ENCODE measurements at regions not wholly inside any gene's neighbourhood (a gene's known extent, or its start where the extent isn't known, plus 50 kb on each side); places are given as distances from the start of the nearest gene placed in this dataset.

DNA sequence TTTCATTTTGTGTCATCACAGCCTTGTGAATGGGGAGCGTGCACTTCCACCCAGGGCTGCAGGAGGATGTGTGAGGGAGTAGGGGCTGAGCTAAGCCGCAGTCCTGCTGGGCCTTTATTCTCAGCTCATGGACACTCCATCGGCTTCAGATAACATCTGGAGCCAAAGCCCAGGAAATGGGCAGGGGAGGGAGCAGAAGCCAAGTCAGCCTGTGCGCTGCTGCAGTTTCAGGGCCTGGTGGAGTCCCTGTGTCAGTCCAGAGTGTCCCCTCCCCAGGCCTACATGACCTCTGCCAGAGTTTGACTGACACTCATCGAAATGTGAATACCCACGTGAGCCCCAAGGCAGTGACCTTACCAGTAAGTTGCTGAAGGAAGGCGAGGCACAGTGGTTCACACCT is 242.2 kb downstream of the LOXHD1 start:
- Mint-ChIP-seq H3K27ac (ENCODE audit: unreplicated experiment) (no peak overlapping the region), H3K36me3 (ENCODE audit: insufficient read depth, unreplicated experiment) (no peaks in the 10 kb centered on the region), H3K4me1 (ENCODE audit: low read depth, unreplicated experiment) (no peaks in the 10 kb centered on the region), H3K27me3 (ENCODE audit: insufficient read depth, unreplicated experiment) (no peaks in the 10 kb centered on the region), H3K4me3 (ENCODE audit: unreplicated experiment) (no peak overlapping the region), H3K9me3 (ENCODE audit: unreplicated experiment) (no peaks in the 10 kb centered on the region)
- no peak overlapping the region for H3K4me3 ChIP-seq (ENCODE audit: low read depth, low read length)
- no peaks in the 10 kb centered on the region for H3K4me1 ChIP-seq
- no peaks in the 10 kb centered on the region for H3K9me3 ChIP-seq
- no peaks in the 10 kb centered on the region for H3K36me3 ChIP-seq (ENCODE audit: control insufficient read depth, insufficient read depth, low read length)
- no peak for DNase-seq
- intact Hi-C loops (cut with micrococcal nuclease; ENCODE audit: unreplicated experiment) = no loop called here
- ChIA-PET CTCF (no interaction called here), POLR2A (no interaction called here)
- TF ChIP-seq, protein P1, sequence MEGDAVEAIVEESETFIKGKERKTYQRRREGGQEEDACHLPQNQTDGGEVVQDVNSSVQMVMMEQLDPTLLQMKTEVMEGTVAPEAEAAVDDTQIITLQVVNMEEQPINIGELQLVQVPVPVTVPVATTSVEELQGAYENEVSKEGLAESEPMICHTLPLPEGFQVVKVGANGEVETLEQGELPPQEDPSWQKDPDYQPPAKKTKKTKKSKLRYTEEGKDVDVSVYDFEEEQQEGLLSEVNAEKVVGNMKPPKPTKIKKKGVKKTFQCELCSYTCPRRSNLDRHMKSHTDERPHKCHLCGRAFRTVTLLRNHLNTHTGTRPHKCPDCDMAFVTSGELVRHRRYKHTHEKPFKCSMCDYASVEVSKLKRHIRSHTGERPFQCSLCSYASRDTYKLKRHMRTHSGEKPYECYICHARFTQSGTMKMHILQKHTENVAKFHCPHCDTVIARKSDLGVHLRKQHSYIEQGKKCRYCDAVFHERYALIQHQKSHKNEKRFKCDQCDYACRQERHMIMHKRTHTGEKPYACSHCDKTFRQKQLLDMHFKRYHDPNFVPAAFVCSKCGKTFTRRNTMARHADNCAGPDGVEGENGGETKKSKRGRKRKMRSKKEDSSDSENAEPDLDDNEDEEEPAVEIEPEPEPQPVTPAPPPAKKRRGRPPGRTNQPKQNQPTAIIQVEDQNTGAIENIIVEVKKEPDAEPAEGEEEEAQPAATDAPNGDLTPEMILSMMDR (IDR thresholded peaks at IDR 0.05; ENCODE audit: insufficient read depth in 1 of 2, low read depth in 1 of 2, low read length in 1 of 2, severe bottlenecking in 1 of 2, unreplicated experiment in 1 of 2) = no peak
- no TSS peak for BruUV-seq (replicated peaks)
- no peaks in the 10 kb centered on the region for H3K27me3 ChIP-seq (replicated peaks; ENCODE audit: control insufficient read depth, insufficient read depth, low read length)

DNA sequence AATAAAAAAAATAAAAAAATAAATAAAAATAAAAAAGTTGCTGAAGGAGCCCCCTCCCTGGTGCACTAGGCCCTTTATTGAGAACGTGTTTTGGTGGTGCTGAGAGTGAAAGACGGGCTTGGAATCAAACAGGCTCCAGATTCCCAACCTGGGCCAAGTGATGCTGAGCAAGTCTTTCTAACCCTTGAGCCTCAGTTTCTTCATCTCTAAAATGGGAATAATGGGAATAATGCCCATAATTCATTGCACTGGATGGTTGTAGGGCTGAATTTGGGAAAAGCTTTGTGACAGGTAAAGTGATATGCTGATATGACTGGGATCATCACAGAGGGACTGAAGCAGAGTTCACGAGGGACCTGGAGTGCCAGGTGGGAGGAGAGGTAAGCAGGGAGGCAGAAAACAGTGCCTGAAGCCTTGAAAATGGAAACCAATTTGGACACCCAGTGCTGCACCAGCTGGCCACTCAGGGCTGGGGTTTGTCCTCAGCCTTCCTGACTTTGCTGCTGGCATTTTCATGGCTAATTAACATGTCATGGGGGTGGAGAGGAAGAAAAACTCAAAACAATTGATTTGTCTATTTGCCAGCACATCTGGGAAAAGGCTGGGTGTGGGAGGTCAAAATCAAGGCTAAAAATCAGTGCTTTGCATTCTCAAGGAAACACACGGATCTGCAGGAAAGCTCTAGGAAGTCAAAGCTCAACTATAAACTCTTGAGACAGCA is 241.3 kb downstream of the LOXHD1 start:
- Mint-ChIP-seq H3K36me3 (ENCODE audit: insufficient read depth, unreplicated experiment) (no peaks in the 10 kb centered on the region), H3K4me3 (ENCODE audit: unreplicated experiment) (no peak overlapping the region), H3K27ac (ENCODE audit: unreplicated experiment) (no peak overlapping the region), H3K27me3 (ENCODE audit: insufficient read depth, unreplicated experiment) (no peaks in the 10 kb centered on the region), H3K9me3 (ENCODE audit: unreplicated experiment) (no peaks in the 10 kb centered on the region), H3K4me1 (ENCODE audit: low read depth, unreplicated experiment) (no peaks in the 10 kb centered on the region)
- no peak overlapping the region for H3K4me3 ChIP-seq (ENCODE audit: low read depth, low read length)
- DNase-seq = no peak
- BruUV-seq (replicated peaks) = no TSS peak
- intact Hi-C loops (cut with micrococcal nuclease; ENCODE audit: unreplicated experiment) = no loop called here
- ChIA-PET POLR2A (no interaction called here), CTCF (no interaction called here)
- TF ChIP-seq, protein P1 (IDR thresholded peaks at IDR 0.05; ENCODE audit: insufficient read depth in 1 of 2, low read depth in 1 of 2, low read length in 1 of 2, severe bottlenecking in 1 of 2, unreplicated experiment in 1 of 2) = no peak
- no peaks in the 10 kb centered on the region for H3K27me3 ChIP-seq (replicated peaks; ENCODE audit: control insufficient read depth, insufficient read depth, low read length)
- no peaks in the 10 kb centered on the region for H3K9me3 ChIP-seq
- no peaks in the 10 kb centered on the region for H3K4me1 ChIP-seq
- no peaks in the 10 kb centered on the region for H3K36me3 ChIP-seq (ENCODE audit: control insufficient read depth, insufficient read depth, low read length)

DNA sequence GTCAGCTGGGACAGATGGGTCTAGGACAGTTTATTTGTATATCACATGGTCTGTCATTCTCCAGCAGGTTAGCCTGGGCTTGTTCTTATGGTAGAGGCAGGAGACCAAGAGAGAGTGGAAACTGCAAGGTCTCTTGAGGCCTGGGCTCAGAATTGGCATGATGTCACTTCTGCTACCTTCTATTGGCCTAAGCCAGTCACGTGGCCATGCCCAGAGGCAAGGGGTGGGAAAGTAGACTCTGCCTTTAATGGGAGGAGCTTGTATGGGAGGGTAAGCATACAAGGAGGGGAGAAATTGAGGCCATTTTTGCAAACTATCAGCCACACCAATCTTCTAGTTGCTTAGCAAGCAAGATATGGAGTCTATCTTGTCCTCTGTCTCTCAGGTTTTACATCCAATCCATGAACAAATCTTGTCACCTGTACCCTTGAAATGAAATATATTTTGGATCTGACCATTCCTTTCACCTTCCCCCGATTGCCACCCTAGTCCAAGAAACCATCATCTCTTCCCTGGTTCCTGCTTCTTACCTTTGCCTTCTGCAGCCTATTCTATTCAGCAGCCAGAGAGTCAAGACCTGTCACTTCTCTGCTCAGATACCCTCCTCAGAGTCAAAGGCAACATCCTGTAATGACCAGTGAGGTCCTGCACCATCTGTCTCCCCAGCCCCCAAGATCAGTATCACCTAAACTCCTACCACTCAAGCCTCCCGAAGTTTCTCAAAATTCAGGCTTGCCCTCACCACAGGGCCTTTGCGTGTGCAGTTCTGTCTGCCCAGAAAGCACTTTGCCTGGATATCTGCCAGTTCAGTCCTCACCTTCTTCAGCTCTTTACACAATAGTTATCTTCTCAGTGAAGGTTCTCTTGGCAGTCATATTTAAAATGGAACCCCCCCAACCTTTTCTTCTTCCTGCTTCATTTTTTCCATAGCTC is 240.0 kb downstream of the LOXHD1 start:
- no peak overlapping the region for H3K4me3 ChIP-seq (ENCODE audit: low read depth, low read length)
- Mint-ChIP-seq H3K9me3 (ENCODE audit: unreplicated experiment) (no peaks in the 10 kb centered on the region), H3K36me3 (ENCODE audit: insufficient read depth, unreplicated experiment) (no peaks in the 10 kb centered on the region), H3K27me3 (ENCODE audit: insufficient read depth, unreplicated experiment) (no peaks in the 10 kb centered on the region), H3K27ac (ENCODE audit: unreplicated experiment) (no peak overlapping the region), H3K4me3 (ENCODE audit: unreplicated experiment) (no peak overlapping the region), H3K4me1 (ENCODE audit: low read depth, unreplicated experiment) (no peaks in the 10 kb centered on the region)
- H3K4me1 ChIP-seq = no peaks in the 10 kb centered on the region
- POLR2A ChIA-PET = no interaction called here
- intact Hi-C loops (cut with micrococcal nuclease; ENCODE audit: unreplicated experiment) = no loop called here
- no peaks in the 10 kb centered on the region for H3K27me3 ChIP-seq (replicated peaks; ENCODE audit: control insufficient read depth, insufficient read depth, low read length)
- H3K36me3 ChIP-seq (ENCODE audit: control insufficient read depth, insufficient read depth, low read length) = no peaks in the 10 kb centered on the region
- no TSS peak for BruUV-seq (replicated peaks)
- no peaks in the 10 kb centered on the region for H3K9me3 ChIP-seq
- CTCF ChIA-PET = no interaction called here
- no peak for DNase-seq
- TF ChIP-seq, protein P1 (IDR thresholded peaks at IDR 0.05; ENCODE audit: insufficient read depth in 1 of 2, low read depth in 1 of 2, low read length in 1 of 2, severe bottlenecking in 1 of 2, unreplicated experiment in 1 of 2) = no peak

Data from Caco-2 (cell line).